NCI-H345 treated with DMSO at 0.1 percent for 48 hours (cell line): ENCODE measurements at regions not wholly inside any gene's neighbourhood (a gene's known extent, or its start where the extent isn't known, plus 50 kb on each side); places are given as distances from the start of the nearest gene placed in this dataset.

Experiments used
- DNase-seq: peaks from one replicate; lab custom pipeline; 2025; ENCODE audit not compliant: unreplicated experiment; lab: John Stamatoyannopoulos, UW

- DNase-seq = no peak
Observed at GRCh38 chr4:136768925-136769275, 763.4 kb downstream of the PCDH18 start.

- DNase-seq = no peak
Observed at GRCh38 chr4:136768213-136768924, 763.9 kb downstream of the PCDH18 start.

- DNase-seq = no peak
Observed at GRCh38 chr4:136763919-136764318, 768.4 kb downstream of the PCDH18 start.

GRCh38 chr4:136755531-136755916 is 776.8 kb downstream of the PCDH18 start:
- DNase-seq = no peak

GRCh38 chr4:136754810-136755530 is 777.3 kb downstream of the PCDH18 start:
- DNase-seq = no peak

- no peak for DNase-seq
Observed at GRCh38 chr4:136751556-136751955, 780.7 kb downstream of the PCDH18 start.

- DNase-seq = no peak
Observed at GRCh38 chr4:136750897-136751296, 781.4 kb downstream of the PCDH18 start.

GRCh38 chr4:136749989-136750388 is 782.3 kb downstream of the PCDH18 start:
- DNase-seq = no peak

GRCh38 chr4:136748773-136749172 is 783.5 kb downstream of the PCDH18 start:
- DNase-seq = no peak

- no peak for DNase-seq
Observed at GRCh38 chr4:136748165-136748564, 784.1 kb downstream of the PCDH18 start.

GRCh38 chr4:136743238-136743637 is 789.1 kb downstream of the PCDH18 start:
- no peak for DNase-seq

- no peak for DNase-seq
Observed at GRCh38 chr4:136742333-136742732, 790.0 kb downstream of the PCDH18 start.

GRCh38 chr4:136741468-136741867 is 790.8 kb downstream of the PCDH18 start:
- no peak for DNase-seq

GRCh38 chr4:136740326-136740725 is 792.0 kb downstream of the PCDH18 start:
- no peak for DNase-seq

- no peak for DNase-seq
Observed at GRCh38 chr4:136737066-136737465, 795.2 kb downstream of the PCDH18 start.

GRCh38 chr4:136731025-136731424 is 801.3 kb downstream of the PCDH18 start:
- DNase-seq = no peak

GRCh38 chr4:136725286-136726081 is 806.8 kb downstream of the PCDH18 start:
- no peak for DNase-seq

- no peak for DNase-seq
Observed at GRCh38 chr4:136713140-136713539, 819.2 kb downstream of the PCDH18 start.

GRCh38 chr4:136709897-136710296 is 822.4 kb downstream of the PCDH18 start:
- no peak for DNase-seq

- DNase-seq = no peak
Observed at GRCh38 chr4:136706942-136707341, 825.4 kb downstream of the PCDH18 start.

GRCh38 chr4:136699905-136700304 is 832.4 kb downstream of the PCDH18 start:
- DNase-seq = no peak

- no peak for DNase-seq
Observed at GRCh38 chr4:136691607-136692006, 840.7 kb downstream of the PCDH18 start.
